GM10266 (cell line): ENCODE measurements at regions not wholly inside any gene's neighbourhood (a gene's known extent, or its start where the extent isn't known, plus 50 kb on each side); places are given as distances from the start of the nearest gene placed in this dataset.
"Not testable (repeated sequence)": the region's sequence is repeated elsewhere in the genome, so short reads cannot be mapped to it uniquely, and the experiment has no call there.

Experiments
- DNase-seq: peaks from one replicate; pipeline ENCODE4 v3.0.0; 2012; ENCODE audit errors: extremely low spot score
- CTCF ChIP-seq: IDR thresholded peaks from 2 replicates; pipeline ENCODE4 v1.5.1; 2012; ENCODE audit warnings: mild to moderate bottlenecking, low read depth; ENCODE audit not compliant: control insufficient read depth, insufficient read depth; ENCODE audit errors: missing control alignments

- DNase-seq = no peak
- TF ChIP-seq CTCF = no peak
These were observed 303.2 kb upstream of the GRAMD2B start for GRCh38 chr5:126119887-126120442.

GRCh38 chr5:126120939-126121338, 302.3 kb upstream of the GRAMD2B start:
- TF ChIP-seq CTCF = no peak
- DNase-seq = no peak

GRCh38 chr5:126122942-126123341, 300.3 kb upstream of the GRAMD2B start:
- no peak for TF ChIP-seq CTCF
- DNase-seq = no peak

GRCh38 chr5:126124706-126125345, 298.4 kb upstream of the GRAMD2B start:
- no peak for TF ChIP-seq CTCF
- DNase-seq = no peak

- TF ChIP-seq CTCF = no peak
- DNase-seq = no peak
These were observed 297.8 kb upstream of the GRAMD2B start for GRCh38 chr5:126125407-126125806.

GRCh38 chr5:126126574-126126973, 296.6 kb upstream of the GRAMD2B start:
- no peak for TF ChIP-seq CTCF

GRCh38 chr5:126127371-126127770, 295.8 kb upstream of the GRAMD2B start:
- not testable (repeated sequence) for DNase-seq

More at GRCh38 chr5:126126574-126126973, 296.6 kb upstream of the GRAMD2B start:
- DNase-seq = no peak
